ENCODE measurements at regions not wholly inside any gene's neighbourhood (a gene's known extent, or its start where the extent isn't known, plus 50 kb on each side); places are given as distances from the start of the nearest gene placed in this dataset.

GRCh38 chr6:91420243-91420642 lies 833.4 kb upstream of the MAP3K7 start:
- H3K79me2 ChIP-seq (ENCODE audit: control insufficient read depth, insufficient read depth, low read length), result no peaks in the 10 kb centered on the region
- H2AFZ ChIP-seq (ENCODE audit: control insufficient read depth, low read length), result no peak overlapping the region
- no peak overlapping the region for H3K4me3 ChIP-seq (ENCODE audit: control insufficient read depth in 2 of 3, extremely low read depth in 1 of 3, insufficient read depth in 2 of 3, low read depth in 1 of 3, low read length in 3 of 3)
- H3K4me2 ChIP-seq (ENCODE audit: control insufficient read depth, extremely low read depth, insufficient read depth, low read depth, low read length), result no peak overlapping the region
- no peaks in the 10 kb centered on the region for H3K36me3 ChIP-seq (ENCODE audit: control insufficient read depth in 2 of 2, extremely low read depth in 1 of 2, insufficient read depth in 2 of 2, low read length in 2 of 2)
- H3K27ac ChIP-seq (ENCODE audit: control insufficient read depth, insufficient read depth, low read length), result no peak overlapping the region
- H3K9me3 ChIP-seq (ENCODE audit: control insufficient read depth, low read depth, low read length), result no peaks in the 10 kb centered on the region
- H3K9me1 ChIP-seq (ENCODE audit: control insufficient read depth, extremely low read depth, insufficient read depth, low read length), result no peaks in the 10 kb centered on the region
- FAIRE-seq, result no peak
- dilution Hi-C loops (cut with MboI; ENCODE audit: extremely low pct_ligation_motif_present, low sequenced_read_pairs), result no loop called here
- no peaks in the 10 kb centered on the region for H3K4me1 ChIP-seq (ENCODE audit: control insufficient read depth, extremely low read depth, insufficient read depth, low read length)
- H3K9ac ChIP-seq (ENCODE audit: control insufficient read depth, extremely low read depth, insufficient read depth, low read length), result no peak overlapping the region
- TF ChIP-seq EZH2 (IDR thresholded peaks at IDR 0.05; ENCODE audit: low read length) (no peak), CTCF (optimal IDR thresholded peaks at IDR 0.05 in 1 of 3, IDR thresholded peaks at IDR 0.05 in 1 of 3, conservative IDR thresholded peaks at IDR 0.05 in 1 of 3; ENCODE audit: extremely low read depth in 1 of 3, insufficient read depth in 2 of 3, low read length in 3 of 3) (no peak)
- no peaks in the 10 kb centered on the region for H3K27me3 ChIP-seq (ENCODE audit: control insufficient read depth, extremely low read depth, insufficient read depth, low read length)
- DNase-seq (ENCODE audit: low read depth, low spot score), result no peak
- no peaks in the 10 kb centered on the region for H4K20me1 ChIP-seq (ENCODE audit: control insufficient read depth, extremely low read depth, insufficient read depth, low read length)

GRCh38 chr6:91415031-91415605 lies 828.2 kb upstream of the MAP3K7 start:
- dilution Hi-C loops (cut with MboI; ENCODE audit: extremely low pct_ligation_motif_present, low sequenced_read_pairs), result no loop called here

More at GRCh38 chr6:91415031-91415605, 828.2 kb upstream of the MAP3K7 start:
- no peaks in the 10 kb centered on the region for H3K9me1 ChIP-seq (ENCODE audit: control insufficient read depth, extremely low read depth, insufficient read depth, low read length)
- TF ChIP-seq EZH2 (IDR thresholded peaks at IDR 0.05; ENCODE audit: low read length) (no peak), CTCF (optimal IDR thresholded peaks at IDR 0.05 in 1 of 3, IDR thresholded peaks at IDR 0.05 in 1 of 3, conservative IDR thresholded peaks at IDR 0.05 in 1 of 3; ENCODE audit: extremely low read depth in 1 of 3, insufficient read depth in 2 of 3, low read length in 3 of 3) (no peak)
- no peaks in the 10 kb centered on the region for H3K79me2 ChIP-seq (ENCODE audit: control insufficient read depth, insufficient read depth, low read length)
- H3K4me2 ChIP-seq (ENCODE audit: control insufficient read depth, extremely low read depth, insufficient read depth, low read depth, low read length), result no peak overlapping the region
- H3K27me3 ChIP-seq (ENCODE audit: control insufficient read depth, extremely low read depth, insufficient read depth, low read length), result no peaks in the 10 kb centered on the region
- H3K27ac ChIP-seq (ENCODE audit: control insufficient read depth, insufficient read depth, low read length), result no peak overlapping the region
- no peak overlapping the region for H3K9ac ChIP-seq (ENCODE audit: control insufficient read depth, extremely low read depth, insufficient read depth, low read length)
- H3K4me3 ChIP-seq (ENCODE audit: control insufficient read depth in 2 of 3, extremely low read depth in 1 of 3, insufficient read depth in 2 of 3, low read depth in 1 of 3, low read length in 3 of 3), result no peak overlapping the region
- no peaks in the 10 kb centered on the region for H3K4me1 ChIP-seq (ENCODE audit: control insufficient read depth, extremely low read depth, insufficient read depth, low read length)
- DNase-seq (ENCODE audit: low read depth, low spot score), result no peak
- H3K36me3 ChIP-seq (ENCODE audit: control insufficient read depth in 2 of 2, extremely low read depth in 1 of 2, insufficient read depth in 2 of 2, low read length in 2 of 2), result no peaks in the 10 kb centered on the region
- H3K9me3 ChIP-seq (ENCODE audit: control insufficient read depth, low read depth, low read length), result no peaks in the 10 kb centered on the region
- H4K20me1 ChIP-seq (ENCODE audit: control insufficient read depth, extremely low read depth, insufficient read depth, low read length), result no peaks in the 10 kb centered on the region
- no peak overlapping the region for H2AFZ ChIP-seq (ENCODE audit: control insufficient read depth, low read length)
- FAIRE-seq, result no peak

Measured in keratinocyte (primary cell).